ENCODE measurements at regions not wholly inside any gene's neighbourhood (a gene's known extent, or its start where the extent isn't known, plus 50 kb on each side); places are given as distances from the start of the nearest gene placed in this dataset.
A peak's percentile ranks its signal among the peaks of the same experiment; 100 is the strongest.

GRCh38 chr7:155380976-155381851, 76.7 kb upstream of the EN2 start:
- Histone ChIP-seq H3K36me3 (ENCODE audit: control insufficient read depth, insufficient read depth, low read length) (no peaks in the 10 kb centered on the region), H3K27me3 (ENCODE audit: control insufficient read depth, insufficient read depth, low read length, poor library complexity, severe bottlenecking) (peaks cover 99% of the 10 kb centered on the region), H3K27ac (ENCODE audit: low read depth, low read length) (peak overlapping the region; percentile 36), H3K4me3 (ENCODE audit: low read length) (peak overlapping the region; percentile 7), H3K4me1 (ENCODE audit: control insufficient read depth, insufficient read depth, low read length) (no peaks in the 10 kb centered on the region), H3K9ac (ENCODE audit: extremely low read depth, low read length, poor library complexity, severe bottlenecking) (no peak overlapping the region), H3K9me3 (ENCODE audit: control insufficient read depth, low read length) (no peaks in the 10 kb centered on the region)
- no peaks in the 10 kb centered on the region for H3K36me3 Mint-ChIP-seq (ENCODE audit: low read depth)
- DNase-seq: peak; percentile 73
- H3K27ac Mint-ChIP-seq: peak overlapping the region; percentile 82
- H3K27me3 Mint-ChIP-seq (ENCODE audit: insufficient read depth): peaks cover 99% of the 10 kb centered on the region
- H3K4me1 Mint-ChIP-seq: peaks cover 35% of the 10 kb centered on the region
- no peak for TF ChIP-seq CTCF (conservative IDR thresholded peaks at IDR 0.05)
- H3K4me3 Mint-ChIP-seq: peak overlapping the region; percentile 56
- WGBS, 2 experiments (ENCODE audit: insufficient coverage in 1 of 2, insufficient read length in 1 of 2): 6% methylated on average over 21 to 40 of the region's 42 CpGs
- no peaks in the 10 kb centered on the region for H3K9me3 Mint-ChIP-seq

GRCh38 chr7:155381852-155382801, 75.8 kb upstream of the EN2 start:
- H3K4me3 ChIP-seq (ENCODE audit: low read length): peak overlapping the region; percentile 7
- H3K9me3 ChIP-seq (ENCODE audit: control insufficient read depth, low read length): no peaks in the 10 kb centered on the region
- Mint-ChIP-seq H3K4me1 (peaks cover 35% of the 10 kb centered on the region), H3K27ac (no peak overlapping the region), H3K27me3 (ENCODE audit: insufficient read depth) (peaks cover 99% of the 10 kb centered on the region), H3K4me3 (peak overlapping the region; percentile 56), H3K36me3 (ENCODE audit: low read depth) (no peaks in the 10 kb centered on the region), H3K9me3 (no peaks in the 10 kb centered on the region)
- H3K4me1 ChIP-seq (ENCODE audit: control insufficient read depth, insufficient read depth, low read length): no peaks in the 10 kb centered on the region
- TF ChIP-seq CTCF (conservative IDR thresholded peaks at IDR 0.05): peak; percentile 50
- no peaks in the 10 kb centered on the region for H3K36me3 ChIP-seq (ENCODE audit: control insufficient read depth, insufficient read depth, low read length)
- H3K27ac ChIP-seq (ENCODE audit: low read depth, low read length): peak overlapping the region; percentile 36
- WGBS, 2 experiments (ENCODE audit: insufficient coverage in 1 of 2, insufficient read length in 1 of 2): 3 to 10% methylated on average over 13 to 75 of the region's 75 CpGs
- H3K9ac ChIP-seq (ENCODE audit: extremely low read depth, low read length, poor library complexity, severe bottlenecking): no peak overlapping the region
- H3K27me3 ChIP-seq (ENCODE audit: control insufficient read depth, insufficient read depth, low read length, poor library complexity, severe bottlenecking): peaks cover 99% of the 10 kb centered on the region
- DNase-seq: no peak

GRCh38 chr7:155382802-155383171, 75.1 kb upstream of the EN2 start:
- H3K9ac ChIP-seq (ENCODE audit: extremely low read depth, low read length, poor library complexity, severe bottlenecking): no peak overlapping the region
- no peaks in the 10 kb centered on the region for H3K4me1 ChIP-seq (ENCODE audit: control insufficient read depth, insufficient read depth, low read length)
- Mint-ChIP-seq H3K4me1 (peaks cover 30% of the 10 kb centered on the region), H3K4me3 (no peak overlapping the region), H3K27ac (no peak overlapping the region), H3K9me3 (no peaks in the 10 kb centered on the region), H3K36me3 (ENCODE audit: low read depth) (no peaks in the 10 kb centered on the region), H3K27me3 (ENCODE audit: insufficient read depth) (peaks cover 99% of the 10 kb centered on the region)
- no peaks in the 10 kb centered on the region for H3K9me3 ChIP-seq (ENCODE audit: control insufficient read depth, low read length)
- H3K36me3 ChIP-seq (ENCODE audit: control insufficient read depth, insufficient read depth, low read length): no peaks in the 10 kb centered on the region
- no peak overlapping the region for H3K4me3 ChIP-seq (ENCODE audit: low read length)
- no peak for TF ChIP-seq CTCF (conservative IDR thresholded peaks at IDR 0.05)
- WGBS, 2 experiments (ENCODE audit: insufficient coverage in 1 of 2, insufficient read length in 1 of 2): 49 to 50% methylated on average over 1 to 5 of the region's 5 CpGs
- H3K27me3 ChIP-seq (ENCODE audit: control insufficient read depth, insufficient read depth, low read length, poor library complexity, severe bottlenecking): peaks cover 99% of the 10 kb centered on the region
- DNase-seq: no peak
- no peak overlapping the region for H3K27ac ChIP-seq (ENCODE audit: low read depth, low read length)

Data from endodermal cell (in vitro differentiated cells).